ENCODE measurements at regions not wholly inside any gene's neighbourhood (a gene's known extent, or its start where the extent isn't known, plus 50 kb on each side); places are given as distances from the start of the nearest gene placed in this dataset.
"Not testable (repeated sequence)": the region's sequence is repeated elsewhere in the genome, so short reads cannot be mapped to it uniquely, and the experiment has no call there.

DNA sequence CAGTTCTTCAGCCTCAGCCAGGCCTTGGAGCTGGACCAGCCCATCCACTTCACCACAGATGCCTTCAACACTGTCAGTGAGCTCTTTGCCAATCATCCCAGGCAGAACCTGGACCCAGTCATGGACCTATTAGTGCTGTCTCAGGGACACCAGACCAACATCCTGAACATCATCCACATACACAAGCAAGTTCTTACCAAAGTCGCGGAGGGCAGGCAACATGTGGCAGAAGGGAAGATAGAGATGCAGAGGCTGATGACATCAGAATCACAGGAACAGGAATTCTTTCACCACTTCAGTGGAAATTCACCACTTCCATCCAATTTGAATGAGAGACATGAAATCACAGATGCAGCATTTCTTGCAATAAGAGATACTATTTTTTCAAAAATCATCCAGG is 845.3 kb downstream of the FOXD4L5 start:
- H3K4me3 ChIP-seq; H3K36me3 ChIP-seq; H3K27ac ChIP-seq; DNase-seq; H3K4me1 ChIP-seq; H3K27me3 ChIP-seq (ENCODE audit: low read depth); intact Hi-C loops (cut with DNase I); ATAC-seq; H3K9me3 ChIP-seq: not testable (repeated sequence)
